ENCODE measurements at regions not wholly inside any gene's neighbourhood (a gene's known extent, or its start where the extent isn't known, plus 50 kb on each side); places are given as distances from the start of the nearest gene placed in this dataset.

- intact Hi-C loops (cut with micrococcal nuclease), result no loop called here
- Histone ChIP-seq H3K9me3 (ENCODE audit: control insufficient read depth in 1 of 2, low read length in 2 of 2) (no peaks in the 10 kb centered on the region), H3K4me1 (ENCODE audit: insufficient read depth, low read length) (no peaks in the 10 kb centered on the region), H3K36me3 (ENCODE audit: insufficient read depth, low read length) (no peaks in the 10 kb centered on the region), H3K27me3 (ENCODE audit: insufficient read depth, low read length) (no peaks in the 10 kb centered on the region), H3K27ac (ENCODE audit: low read depth, low read length) (no peak overlapping the region), H3K4me3 (ENCODE audit: low read length in 2 of 2) (no peak overlapping the region)
- ChIA-PET POLR2A (ENCODE audit: partially characterized antibody) (no interaction called here), CTCF (ENCODE audit: partially characterized antibody) (no interaction called here)
- H3K36me3 Mint-ChIP-seq, result no peaks in the 10 kb centered on the region
- H3K4me1 Mint-ChIP-seq, result no peaks in the 10 kb centered on the region
- H3K27me3 Mint-ChIP-seq, result peaks cover 2 to 3% of the 10 kb centered on the region in 2 donors
- H3K4me3 Mint-ChIP-seq, result no peak overlapping the region
- no peak for DNase-seq
- peaks cover 0 to 2% (median 0%) of the 10 kb centered on the region in 8 donors for H3K9me3 Mint-ChIP-seq
- no peak overlapping the region for H3K27ac Mint-ChIP-seq
Measured at GRCh38 chrX:124887572-124887971, 432.1 kb upstream of the TEX13C start.

GRCh38 chrX:124895947-124896346 is 423.7 kb upstream of the TEX13C start:
- H3K9me3 Mint-ChIP-seq, result no peaks in the 10 kb centered on the region
- H3K27me3 ChIP-seq (ENCODE audit: insufficient read depth, low read length), result no peaks in the 10 kb centered on the region
- POLR2A ChIA-PET (ENCODE audit: partially characterized antibody), result no interaction called here

GRCh38 chrX:124902953-124903352 is 416.7 kb upstream of the TEX13C start:
- Mint-ChIP-seq H3K27me3 (peaks cover 0 to 4% of the 10 kb centered on the region in 2 donors), H3K4me3 (no peak overlapping the region), H3K9me3 (peaks cover 0 to 2% (median 0%) of the 10 kb centered on the region in 8 donors), H3K4me1 (no peaks in the 10 kb centered on the region), H3K27ac (no peak overlapping the region), H3K36me3 (no peaks in the 10 kb centered on the region)
- CTCF ChIA-PET (ENCODE audit: partially characterized antibody), result no interaction called here
- POLR2A ChIA-PET (ENCODE audit: partially characterized antibody), result no interaction called here
- no peaks in the 10 kb centered on the region for H3K27me3 ChIP-seq (ENCODE audit: insufficient read depth, low read length)
- DNase-seq, result no peak
- no peak overlapping the region for H3K27ac ChIP-seq (ENCODE audit: low read depth, low read length)
- no peaks in the 10 kb centered on the region for H3K4me1 ChIP-seq (ENCODE audit: insufficient read depth, low read length)
- no peaks in the 10 kb centered on the region for H3K36me3 ChIP-seq (ENCODE audit: insufficient read depth, low read length)
- no peaks in the 10 kb centered on the region for H3K9me3 ChIP-seq (ENCODE audit: control insufficient read depth in 1 of 2, low read length in 2 of 2)
- no peak overlapping the region for H3K4me3 ChIP-seq (ENCODE audit: low read length in 2 of 2)
- intact Hi-C loops (cut with micrococcal nuclease), result no loop called here

More at GRCh38 chrX:124895947-124896346, 423.7 kb upstream of the TEX13C start:
- Mint-ChIP-seq H3K36me3 (no peaks in the 10 kb centered on the region), H3K27ac (no peak overlapping the region), H3K27me3 (peaks cover 0 to 4% of the 10 kb centered on the region in 2 donors), H3K4me3 (no peak overlapping the region), H3K4me1 (no peaks in the 10 kb centered on the region)
- no peak for DNase-seq
- CTCF ChIA-PET (ENCODE audit: partially characterized antibody), result no interaction called here
- Histone ChIP-seq H3K4me1 (ENCODE audit: insufficient read depth, low read length) (no peaks in the 10 kb centered on the region), H3K9me3 (ENCODE audit: control insufficient read depth in 1 of 2, low read length in 2 of 2) (no peaks in the 10 kb centered on the region), H3K27ac (ENCODE audit: low read depth, low read length) (no peak overlapping the region), H3K36me3 (ENCODE audit: insufficient read depth, low read length) (no peaks in the 10 kb centered on the region), H3K4me3 (ENCODE audit: low read length in 2 of 2) (no peak overlapping the region)
- intact Hi-C loops (cut with micrococcal nuclease), result no loop called here

GRCh38 chrX:124910611-124911010 is 409.1 kb upstream of the TEX13C start:
- Mint-ChIP-seq H3K4me3 (no peak overlapping the region), H3K9me3 (no peaks in the 10 kb centered on the region), H3K27ac (peak overlapping the region in 1 of 7 donors; percentile 57), H3K4me1 (no peaks in the 10 kb centered on the region), H3K27me3 (peaks cover 0 to 1% of the 10 kb centered on the region in 2 donors), H3K36me3 (no peaks in the 10 kb centered on the region)
- Histone ChIP-seq H3K36me3 (ENCODE audit: insufficient read depth, low read length) (no peaks in the 10 kb centered on the region), H3K4me1 (ENCODE audit: insufficient read depth, low read length) (no peaks in the 10 kb centered on the region), H3K27ac (ENCODE audit: low read depth, low read length) (no peak overlapping the region), H3K27me3 (ENCODE audit: insufficient read depth, low read length) (no peaks in the 10 kb centered on the region), H3K9me3 (ENCODE audit: control insufficient read depth in 1 of 2, low read length in 2 of 2) (no peaks in the 10 kb centered on the region), H3K4me3 (ENCODE audit: low read length in 2 of 2) (no peak overlapping the region)
- intact Hi-C loops (cut with micrococcal nuclease), result no loop called here
- no peak for DNase-seq
- CTCF ChIA-PET (ENCODE audit: partially characterized antibody), result no interaction called here
- POLR2A ChIA-PET (ENCODE audit: partially characterized antibody), result no interaction called here

- CTCF ChIA-PET (ENCODE audit: partially characterized antibody), result no interaction called here
- no peak overlapping the region for H3K27ac ChIP-seq (ENCODE audit: low read depth, low read length)
Measured at GRCh38 chrX:124917011-124917410, 402.7 kb upstream of the TEX13C start.

GRCh38 chrX:124925681-124926080 is 394.0 kb upstream of the TEX13C start:
- Histone ChIP-seq H3K27me3 (ENCODE audit: insufficient read depth, low read length) (no peaks in the 10 kb centered on the region), H3K27ac (ENCODE audit: low read depth, low read length) (no peak overlapping the region), H3K9me3 (ENCODE audit: control insufficient read depth in 1 of 2, low read length in 2 of 2) (no peaks in the 10 kb centered on the region), H3K4me3 (ENCODE audit: low read length in 2 of 2) (no peak overlapping the region), H3K4me1 (ENCODE audit: insufficient read depth, low read length) (no peaks in the 10 kb centered on the region), H3K36me3 (ENCODE audit: insufficient read depth, low read length) (no peaks in the 10 kb centered on the region)
- peaks cover 0 to under 1% (median 0%) of the 10 kb centered on the region in 4 donors for H3K4me1 Mint-ChIP-seq
- no peak overlapping the region for H3K27ac Mint-ChIP-seq
- ChIA-PET CTCF (ENCODE audit: partially characterized antibody) (no interaction called here), POLR2A (ENCODE audit: partially characterized antibody) (no interaction called here)
- intact Hi-C loops (cut with micrococcal nuclease), result no loop called here
- H3K4me3 Mint-ChIP-seq, result no peak overlapping the region
- no peaks in the 10 kb centered on the region for H3K36me3 Mint-ChIP-seq
- DNase-seq, result no peak
- H3K9me3 Mint-ChIP-seq, result peaks cover 0 to 2% (median 0%) of the 10 kb centered on the region in 8 donors
- H3K27me3 Mint-ChIP-seq, result peaks cover 2 to 4% of the 10 kb centered on the region in 2 donors

More at GRCh38 chrX:124917011-124917410, 402.7 kb upstream of the TEX13C start:
- H3K36me3 ChIP-seq (ENCODE audit: insufficient read depth, low read length), result no peaks in the 10 kb centered on the region
- H3K4me1 ChIP-seq (ENCODE audit: insufficient read depth, low read length), result no peaks in the 10 kb centered on the region
- H3K4me3 ChIP-seq (ENCODE audit: low read length in 2 of 2), result no peak overlapping the region
- H3K36me3 Mint-ChIP-seq, result no peaks in the 10 kb centered on the region
- H3K4me1 Mint-ChIP-seq, result no peaks in the 10 kb centered on the region
- H3K9me3 Mint-ChIP-seq, result no peaks in the 10 kb centered on the region
- H3K9me3 ChIP-seq (ENCODE audit: control insufficient read depth in 1 of 2, low read length in 2 of 2), result no peaks in the 10 kb centered on the region
- H3K27me3 ChIP-seq (ENCODE audit: insufficient read depth, low read length), result no peaks in the 10 kb centered on the region
- no peak overlapping the region for H3K27ac Mint-ChIP-seq
- DNase-seq, result no peak
- no peak overlapping the region for H3K4me3 Mint-ChIP-seq
- H3K27me3 Mint-ChIP-seq, result peaks cover 0 to 2% of the 10 kb centered on the region in 2 donors
- intact Hi-C loops (cut with micrococcal nuclease), result no loop called here
- POLR2A ChIA-PET (ENCODE audit: partially characterized antibody), result no interaction called here

- no peak for DNase-seq
- Mint-ChIP-seq H3K4me1 (peaks cover 0 to 3% (median 0%) of the 10 kb centered on the region in 4 donors), H3K36me3 (no peaks in the 10 kb centered on the region), H3K27ac (no peak overlapping the region), H3K4me3 (no peak overlapping the region), H3K9me3 (peaks cover 0 to 2% (median 0%) of the 10 kb centered on the region in 8 donors), H3K27me3 (peaks cover 2% of the 10 kb centered on the region in 2 donors)
- intact Hi-C loops (cut with micrococcal nuclease), result no loop called here
- Histone ChIP-seq H3K4me1 (ENCODE audit: insufficient read depth, low read length) (no peaks in the 10 kb centered on the region), H3K27me3 (ENCODE audit: insufficient read depth, low read length) (no peaks in the 10 kb centered on the region), H3K27ac (ENCODE audit: low read depth, low read length) (no peak overlapping the region), H3K9me3 (ENCODE audit: control insufficient read depth in 1 of 2, low read length in 2 of 2) (no peaks in the 10 kb centered on the region), H3K4me3 (ENCODE audit: low read length in 2 of 2) (no peak overlapping the region), H3K36me3 (ENCODE audit: insufficient read depth, low read length) (no peaks in the 10 kb centered on the region)
- CTCF ChIA-PET (ENCODE audit: partially characterized antibody), result no interaction called here
- POLR2A ChIA-PET (ENCODE audit: partially characterized antibody), result no interaction called here
Measured at GRCh38 chrX:124931241-124931640, 388.4 kb upstream of the TEX13C start.

- ChIA-PET CTCF (ENCODE audit: partially characterized antibody) (no interaction called here), POLR2A (ENCODE audit: partially characterized antibody) (no interaction called here)
- Histone ChIP-seq H3K4me3 (ENCODE audit: low read length in 2 of 2) (no peak overlapping the region), H3K27ac (ENCODE audit: low read depth, low read length) (no peak overlapping the region), H3K4me1 (ENCODE audit: insufficient read depth, low read length) (no peaks in the 10 kb centered on the region), H3K27me3 (ENCODE audit: insufficient read depth, low read length) (no peaks in the 10 kb centered on the region), H3K36me3 (ENCODE audit: insufficient read depth, low read length) (no peaks in the 10 kb centered on the region), H3K9me3 (ENCODE audit: control insufficient read depth in 1 of 2, low read length in 2 of 2) (no peaks in the 10 kb centered on the region)
- peaks cover 2% of the 10 kb centered on the region in 2 donors for H3K27me3 Mint-ChIP-seq
- intact Hi-C loops (cut with micrococcal nuclease), result no loop called here
- no peak overlapping the region for H3K27ac Mint-ChIP-seq
- no peak for DNase-seq
- H3K9me3 Mint-ChIP-seq, result peaks cover 0 to 2% (median 0%) of the 10 kb centered on the region in 8 donors
- H3K36me3 Mint-ChIP-seq, result no peaks in the 10 kb centered on the region
- H3K4me3 Mint-ChIP-seq, result no peak overlapping the region
- peaks cover 0 to 3% (median 0%) of the 10 kb centered on the region in 4 donors for H3K4me1 Mint-ChIP-seq
Measured at GRCh38 chrX:124931958-124932357, 387.7 kb upstream of the TEX13C start.

Measured in CD4-positive, alpha-beta memory T cell (primary cell).